ENCODE measurements at regions not wholly inside any gene's neighbourhood (a gene's known extent, or its start where the extent isn't known, plus 50 kb on each side); places are given as distances from the start of the nearest gene placed in this dataset.

DNA sequence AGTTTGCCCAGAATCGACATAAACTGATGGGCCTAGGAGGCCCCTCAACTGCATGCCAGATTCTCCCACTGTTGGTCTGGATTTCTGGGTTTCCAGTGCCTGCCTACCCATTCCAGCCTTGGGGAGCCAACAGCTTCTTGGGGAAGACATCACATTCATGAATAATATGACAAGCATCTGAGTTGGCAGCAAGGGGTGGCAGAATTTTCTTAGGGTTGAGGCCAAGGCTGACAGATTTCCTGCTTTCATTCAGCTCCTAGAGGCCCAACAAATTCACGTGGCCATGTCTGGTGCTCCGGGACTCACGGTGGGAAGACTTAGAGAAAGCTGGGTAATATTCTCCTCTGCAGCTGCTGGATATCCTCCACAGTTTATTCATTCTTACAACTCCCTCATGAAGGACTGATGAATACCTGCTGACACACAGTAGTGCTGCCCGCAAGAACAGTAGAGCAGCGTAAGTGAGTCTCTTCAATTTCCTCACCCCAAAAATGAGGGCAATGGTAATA, 305.0 kb upstream of the TNC start:
- no peak for DNase-seq (ENCODE audit: low read depth in 6 of 9, low spot score in 9 of 9)
- peaks cover 1 to 3% of the 10 kb centered on the region in 2 donors for H3K9me3 ChIP-seq (ENCODE audit: control insufficient read depth in 2 of 2, insufficient read depth in 1 of 2, low read length in 1 of 2)
- WGBS, result 94% methylated on average over 6 of the region's 6 CpGs
- no peaks in the 10 kb centered on the region for H3K27me3 ChIP-seq (ENCODE audit: control insufficient read depth in 2 of 2, insufficient read depth in 1 of 2, low read length in 1 of 2)
- no peaks in the 10 kb centered on the region for H3K36me3 ChIP-seq (ENCODE audit: control insufficient read depth in 2 of 2, insufficient read depth in 2 of 2, low read length in 1 of 2)
- H3K4me1 ChIP-seq (ENCODE audit: control insufficient read depth in 2 of 2, insufficient read depth in 2 of 2, low read length in 2 of 2), result no peaks in the 10 kb centered on the region
- H3K4me3 ChIP-seq (ENCODE audit: low read length in 2 of 2), result no peak overlapping the region
- no peak overlapping the region for H3K27ac ChIP-seq (ENCODE audit: low read depth in 1 of 2, low read length in 1 of 2)

DNA sequence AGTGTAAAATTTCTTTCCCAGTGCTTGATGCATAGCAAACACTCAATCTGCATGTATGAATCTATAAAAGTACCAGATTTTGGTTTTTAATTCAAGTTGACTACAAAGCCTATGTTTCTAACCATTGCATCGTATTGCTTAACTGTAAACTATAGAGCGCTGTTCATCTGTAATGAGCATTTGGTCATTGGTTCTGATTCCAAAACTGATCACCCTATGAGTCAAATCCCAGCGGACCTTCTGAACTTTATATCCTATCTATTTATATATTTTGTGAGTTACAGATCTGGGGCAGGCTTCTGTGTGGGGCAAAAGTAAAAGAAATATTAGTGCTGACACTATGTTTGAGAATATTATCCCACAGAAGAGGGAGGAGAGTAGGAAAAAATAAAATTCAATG, 305.7 kb upstream of the TNC start:
- H3K9me3 ChIP-seq (ENCODE audit: control insufficient read depth in 2 of 2, insufficient read depth in 1 of 2, low read length in 1 of 2), result peaks cover 1 to 3% of the 10 kb centered on the region in 2 donors
- no peak overlapping the region for H3K4me3 ChIP-seq (ENCODE audit: low read length in 2 of 2)
- no peaks in the 10 kb centered on the region for H3K36me3 ChIP-seq (ENCODE audit: control insufficient read depth in 2 of 2, insufficient read depth in 2 of 2, low read length in 1 of 2)
- no peaks in the 10 kb centered on the region for H3K27me3 ChIP-seq (ENCODE audit: control insufficient read depth in 2 of 2, insufficient read depth in 1 of 2, low read length in 1 of 2)
- H3K27ac ChIP-seq (ENCODE audit: low read depth in 1 of 2, low read length in 1 of 2), result no peak overlapping the region
- DNase-seq (ENCODE audit: low read depth in 6 of 9, low spot score in 9 of 9), result no peak
- WGBS, result 97% methylated on average over 3 of the region's 3 CpGs
- H3K4me1 ChIP-seq (ENCODE audit: control insufficient read depth in 2 of 2, insufficient read depth in 2 of 2, low read length in 2 of 2), result no peaks in the 10 kb centered on the region

DNA sequence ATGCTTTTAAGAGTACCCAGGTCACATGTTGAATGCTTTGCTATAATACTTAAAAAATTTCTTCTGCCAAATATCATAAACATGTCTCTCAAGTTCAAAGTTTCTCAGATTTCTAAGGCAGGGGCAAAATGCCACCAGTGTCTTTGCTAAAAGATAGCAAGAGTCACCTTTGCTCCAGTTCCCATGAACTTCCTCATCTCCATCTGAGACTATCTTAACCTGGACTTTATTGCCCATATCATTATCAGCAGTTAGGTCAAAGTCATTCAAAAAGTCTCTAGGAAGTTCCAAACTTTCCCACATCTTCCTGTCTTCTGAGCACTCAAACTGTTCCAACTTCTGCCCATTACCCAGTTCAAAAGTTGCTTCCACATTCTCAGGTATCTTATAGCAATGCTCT, 307.6 kb upstream of the TNC start:
- Histone ChIP-seq H3K27me3 (ENCODE audit: control insufficient read depth in 2 of 2, insufficient read depth in 1 of 2, low read length in 1 of 2) (no peaks in the 10 kb centered on the region), H3K4me3 (ENCODE audit: low read length in 2 of 2) (no peak overlapping the region), H3K27ac (ENCODE audit: low read depth in 1 of 2, low read length in 1 of 2) (no peak overlapping the region), H3K36me3 (ENCODE audit: control insufficient read depth in 2 of 2, insufficient read depth in 2 of 2, low read length in 1 of 2) (no peaks in the 10 kb centered on the region), H3K4me1 (ENCODE audit: control insufficient read depth in 2 of 2, insufficient read depth in 2 of 2, low read length in 2 of 2) (no peaks in the 10 kb centered on the region), H3K9me3 (ENCODE audit: control insufficient read depth in 2 of 2, insufficient read depth in 1 of 2, low read length in 1 of 2) (peaks cover 0 to 3% of the 10 kb centered on the region in 2 donors)
- DNase-seq (ENCODE audit: low read depth in 6 of 9, low spot score in 9 of 9), result no peak

DNA sequence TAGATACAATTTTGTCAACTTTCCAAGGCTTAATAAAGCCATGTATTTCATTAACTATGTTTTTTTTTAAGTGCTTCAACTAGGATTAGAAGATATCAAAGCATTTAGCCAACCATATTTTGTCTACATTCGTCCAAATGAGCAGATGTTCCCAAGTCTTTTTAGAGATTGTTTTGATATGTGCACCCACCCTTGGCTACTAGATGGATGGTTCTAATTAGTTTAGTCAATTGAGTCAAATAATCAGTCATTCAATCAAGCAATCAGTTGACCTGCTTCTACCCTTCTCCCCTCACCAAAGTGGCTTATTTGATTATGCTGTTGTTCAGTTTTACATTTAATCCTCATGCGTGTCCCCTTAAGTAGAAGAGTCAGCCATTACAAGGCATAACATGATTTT, 319.5 kb upstream of the TNC start:
- Histone ChIP-seq H3K4me1 (ENCODE audit: control insufficient read depth in 2 of 2, insufficient read depth in 2 of 2, low read length in 2 of 2) (no peaks in the 10 kb centered on the region), H3K27ac (ENCODE audit: low read depth in 1 of 2, low read length in 1 of 2) (no peak overlapping the region), H3K36me3 (ENCODE audit: control insufficient read depth in 2 of 2, insufficient read depth in 2 of 2, low read length in 1 of 2) (no peaks in the 10 kb centered on the region), H3K27me3 (ENCODE audit: control insufficient read depth in 2 of 2, insufficient read depth in 1 of 2, low read length in 1 of 2) (no peaks in the 10 kb centered on the region), H3K4me3 (ENCODE audit: low read length in 2 of 2) (no peak overlapping the region), H3K9me3 (ENCODE audit: control insufficient read depth in 2 of 2, insufficient read depth in 1 of 2, low read length in 1 of 2) (no peaks in the 10 kb centered on the region)
- no peak for DNase-seq (ENCODE audit: low read depth in 6 of 9, low spot score in 9 of 9)
- 91% methylated on average over 2 of the region's 2 CpGs for WGBS

DNA sequence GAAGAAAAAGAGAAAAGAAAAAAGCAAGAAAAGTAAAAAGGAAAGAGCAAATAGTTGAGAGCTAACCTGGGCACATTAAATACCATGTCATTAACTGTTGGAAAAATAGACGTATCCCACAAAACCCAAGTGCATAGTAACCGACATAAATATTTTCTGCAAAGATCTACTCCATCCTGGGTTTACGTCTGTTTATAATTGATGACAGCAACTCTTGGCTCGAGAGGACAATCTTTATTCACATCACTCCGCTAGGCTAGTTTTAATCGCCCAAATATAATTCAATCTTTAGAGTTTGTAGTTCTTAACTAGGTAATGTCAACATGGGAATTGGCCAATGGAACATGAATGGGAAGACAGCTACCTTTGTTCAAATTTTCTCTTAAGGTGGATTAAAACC, 321.7 kb upstream of the TNC start:
- Histone ChIP-seq H3K27ac (ENCODE audit: low read depth in 1 of 2, low read length in 1 of 2) (no peak overlapping the region), H3K36me3 (ENCODE audit: control insufficient read depth in 2 of 2, insufficient read depth in 2 of 2, low read length in 1 of 2) (no peaks in the 10 kb centered on the region), H3K27me3 (ENCODE audit: control insufficient read depth in 2 of 2, insufficient read depth in 1 of 2, low read length in 1 of 2) (no peaks in the 10 kb centered on the region), H3K9me3 (ENCODE audit: control insufficient read depth in 2 of 2, insufficient read depth in 1 of 2, low read length in 1 of 2) (peaks cover 0 to 1% of the 10 kb centered on the region in 2 donors), H3K4me3 (ENCODE audit: low read length in 2 of 2) (no peak overlapping the region), H3K4me1 (ENCODE audit: control insufficient read depth in 2 of 2, insufficient read depth in 2 of 2, low read length in 2 of 2) (no peaks in the 10 kb centered on the region)
- 81% methylated on average over 6 of the region's 6 CpGs for WGBS
- no peak for DNase-seq (ENCODE audit: low read depth in 6 of 9, low spot score in 9 of 9)

DNA sequence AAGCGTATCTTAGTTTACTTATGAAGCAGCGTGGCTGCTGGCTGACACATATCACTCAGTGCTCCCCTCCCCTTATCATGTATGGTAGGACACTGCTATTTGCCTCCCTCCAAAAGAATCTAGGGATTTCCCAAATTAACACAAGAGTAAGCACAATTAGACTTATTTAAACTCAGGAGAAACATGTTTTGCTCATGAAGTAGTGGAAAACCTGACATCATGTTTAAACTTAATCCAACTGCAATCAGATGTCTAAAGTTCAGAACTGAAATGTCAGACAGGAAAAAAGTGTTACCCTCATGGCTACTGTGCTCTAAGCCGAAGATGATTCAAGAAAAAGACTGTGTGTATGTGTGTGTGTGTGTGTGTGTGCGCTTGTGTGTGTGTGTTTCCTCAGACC, 324.1 kb upstream of the TNC start:
- Histone ChIP-seq H3K9me3 (ENCODE audit: control insufficient read depth in 2 of 2, insufficient read depth in 1 of 2, low read length in 1 of 2) (peaks cover 0 to 1% of the 10 kb centered on the region in 2 donors), H3K27me3 (ENCODE audit: control insufficient read depth in 2 of 2, insufficient read depth in 1 of 2, low read length in 1 of 2) (no peaks in the 10 kb centered on the region), H3K36me3 (ENCODE audit: control insufficient read depth in 2 of 2, insufficient read depth in 2 of 2, low read length in 1 of 2) (no peaks in the 10 kb centered on the region), H3K27ac (ENCODE audit: low read depth in 1 of 2, low read length in 1 of 2) (no peak overlapping the region), H3K4me1 (ENCODE audit: control insufficient read depth in 2 of 2, insufficient read depth in 2 of 2, low read length in 2 of 2) (no peaks in the 10 kb centered on the region), H3K4me3 (ENCODE audit: low read length in 2 of 2) (no peak overlapping the region)
- 83% methylated on average over 4 of the region's 4 CpGs for WGBS
- peak in 2 of 9 donors; percentile 1 to 5 for DNase-seq (ENCODE audit: low read depth in 6 of 9, low spot score in 9 of 9)

DNA sequence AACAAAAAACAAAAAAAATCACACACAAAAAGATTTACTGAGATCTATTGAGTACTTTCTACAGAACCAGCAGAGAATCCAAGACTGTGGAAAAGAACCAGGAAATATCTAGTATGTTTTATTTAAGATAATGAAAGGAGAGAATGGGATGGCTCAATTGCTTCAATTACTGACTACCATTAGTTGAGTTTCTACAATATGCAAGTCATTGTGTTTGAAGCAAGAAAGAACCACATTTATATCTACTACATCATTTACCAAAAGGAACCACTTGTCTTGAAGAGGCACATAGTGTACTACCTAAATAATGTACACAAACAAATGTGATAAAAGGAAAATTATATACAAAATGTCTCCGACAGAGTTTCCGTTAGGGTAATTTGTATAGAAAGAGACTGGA, 325.9 kb upstream of the TNC start:
- no peak overlapping the region for H3K4me3 ChIP-seq (ENCODE audit: low read length in 2 of 2)
- WGBS, result 97% methylated on average over 2 of the region's 2 CpGs
- no peak for DNase-seq (ENCODE audit: low read depth in 6 of 9, low spot score in 9 of 9)
- H3K27me3 ChIP-seq (ENCODE audit: control insufficient read depth in 2 of 2, insufficient read depth in 1 of 2, low read length in 1 of 2), result no peaks in the 10 kb centered on the region
- no peak overlapping the region for H3K27ac ChIP-seq (ENCODE audit: low read depth in 1 of 2, low read length in 1 of 2)
- H3K9me3 ChIP-seq (ENCODE audit: control insufficient read depth in 2 of 2, insufficient read depth in 1 of 2, low read length in 1 of 2), result peaks cover 0 to 1% of the 10 kb centered on the region in 2 donors
- H3K4me1 ChIP-seq (ENCODE audit: control insufficient read depth in 2 of 2, insufficient read depth in 2 of 2, low read length in 2 of 2), result no peaks in the 10 kb centered on the region
- no peaks in the 10 kb centered on the region for H3K36me3 ChIP-seq (ENCODE audit: control insufficient read depth in 2 of 2, insufficient read depth in 2 of 2, low read length in 1 of 2)

DNA sequence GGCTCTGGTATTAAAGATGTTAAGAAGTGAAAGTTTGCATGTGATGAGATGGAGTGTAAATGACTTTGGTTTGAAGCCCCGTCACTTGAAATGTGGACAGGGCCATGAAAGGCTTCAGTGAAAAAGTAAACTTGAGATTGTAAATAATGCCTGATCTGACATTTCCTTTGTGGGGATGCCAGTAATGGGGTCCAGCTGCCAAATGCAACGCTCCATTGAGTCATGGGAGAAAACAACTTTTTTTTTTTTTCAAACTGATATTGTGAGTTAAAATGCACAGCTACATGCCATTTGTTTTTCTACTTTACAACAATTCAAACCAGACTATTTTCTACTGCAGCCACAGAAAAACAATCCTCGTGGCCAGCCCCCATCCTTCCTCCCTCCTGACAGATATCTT, 327.0 kb upstream of the TNC start:
- Histone ChIP-seq H3K4me1 (ENCODE audit: control insufficient read depth in 2 of 2, insufficient read depth in 2 of 2, low read length in 2 of 2) (no peaks in the 10 kb centered on the region), H3K9me3 (ENCODE audit: control insufficient read depth in 2 of 2, insufficient read depth in 1 of 2, low read length in 1 of 2) (peaks cover 0 to 1% of the 10 kb centered on the region in 2 donors), H3K36me3 (ENCODE audit: control insufficient read depth in 2 of 2, insufficient read depth in 2 of 2, low read length in 1 of 2) (no peaks in the 10 kb centered on the region), H3K4me3 (ENCODE audit: low read length in 2 of 2) (no peak overlapping the region), H3K27me3 (ENCODE audit: control insufficient read depth in 2 of 2, insufficient read depth in 1 of 2, low read length in 1 of 2) (no peaks in the 10 kb centered on the region), H3K27ac (ENCODE audit: low read depth in 1 of 2, low read length in 1 of 2) (no peak overlapping the region)
- 40% methylated on average over 3 of the region's 3 CpGs for WGBS
- DNase-seq (ENCODE audit: low read depth in 6 of 9, low spot score in 9 of 9), result peak in 1 of 9 donors; percentile 7

DNA sequence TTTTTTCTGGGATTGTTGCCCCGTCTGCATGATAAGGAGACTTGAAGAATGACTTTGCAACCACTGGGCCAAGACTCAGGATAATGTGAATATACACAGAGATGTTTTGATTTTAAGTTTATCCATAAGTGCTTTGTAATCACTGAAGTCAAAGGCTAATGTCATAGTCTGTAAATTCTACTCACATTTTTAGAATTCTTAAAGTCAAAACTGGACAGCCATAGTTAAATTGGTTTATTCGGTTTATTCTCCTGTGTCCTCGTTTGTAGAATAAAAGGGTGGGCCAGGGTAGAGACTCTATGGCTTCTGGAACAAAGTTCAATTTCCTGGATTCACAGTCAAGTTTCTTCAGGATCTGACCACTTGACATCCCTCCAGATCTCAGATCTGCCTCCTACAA, 327.7 kb upstream of the TNC start:
- no peaks in the 10 kb centered on the region for H3K36me3 ChIP-seq (ENCODE audit: control insufficient read depth in 2 of 2, insufficient read depth in 2 of 2, low read length in 1 of 2)
- H3K4me3 ChIP-seq (ENCODE audit: low read length in 2 of 2), result no peak overlapping the region
- H3K4me1 ChIP-seq (ENCODE audit: control insufficient read depth in 2 of 2, insufficient read depth in 2 of 2, low read length in 2 of 2), result no peaks in the 10 kb centered on the region
- DNase-seq (ENCODE audit: low read depth in 6 of 9, low spot score in 9 of 9), result no peak
- H3K9me3 ChIP-seq (ENCODE audit: control insufficient read depth in 2 of 2, insufficient read depth in 1 of 2, low read length in 1 of 2), result peaks cover 0 to 1% of the 10 kb centered on the region in 2 donors
- WGBS, result 78% methylated on average over 3 of the region's 3 CpGs
- no peak overlapping the region for H3K27ac ChIP-seq (ENCODE audit: low read depth in 1 of 2, low read length in 1 of 2)
- no peaks in the 10 kb centered on the region for H3K27me3 ChIP-seq (ENCODE audit: control insufficient read depth in 2 of 2, insufficient read depth in 1 of 2, low read length in 1 of 2)

DNA sequence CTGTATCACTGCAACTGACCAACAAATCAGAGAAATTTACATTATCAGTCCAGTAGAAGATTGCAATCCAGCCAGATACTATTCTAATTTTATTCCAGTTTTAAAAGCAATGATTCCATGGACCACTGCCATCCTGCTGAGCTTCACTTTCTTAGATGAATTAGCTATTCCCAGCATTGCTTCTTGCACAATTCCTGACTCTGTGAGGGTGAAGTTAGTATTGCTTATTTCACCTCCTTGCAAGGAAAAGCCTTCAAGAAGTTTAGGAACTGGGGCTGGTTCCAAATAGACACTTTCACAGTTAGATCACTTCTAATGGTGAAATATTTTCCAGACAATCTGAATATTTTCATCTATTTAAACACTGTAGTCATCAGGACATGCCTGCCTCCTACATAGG, 338.6 kb upstream of the TNC start:
- Histone ChIP-seq H3K36me3 (ENCODE audit: control insufficient read depth in 2 of 2, insufficient read depth in 2 of 2, low read length in 1 of 2) (no peaks in the 10 kb centered on the region), H3K27ac (ENCODE audit: low read depth in 1 of 2, low read length in 1 of 2) (no peak overlapping the region), H3K4me1 (ENCODE audit: control insufficient read depth in 2 of 2, insufficient read depth in 2 of 2, low read length in 2 of 2) (no peaks in the 10 kb centered on the region), H3K9me3 (ENCODE audit: control insufficient read depth in 2 of 2, insufficient read depth in 1 of 2, low read length in 1 of 2) (no peaks in the 10 kb centered on the region), H3K4me3 (ENCODE audit: low read length in 2 of 2) (no peak overlapping the region), H3K27me3 (ENCODE audit: control insufficient read depth in 2 of 2, insufficient read depth in 1 of 2, low read length in 1 of 2) (no peaks in the 10 kb centered on the region)
- no peak for DNase-seq (ENCODE audit: low read depth in 6 of 9, low spot score in 9 of 9)
